Osteoblast (primary cell): ENCODE measurements at regions not wholly inside any gene's neighbourhood (a gene's known extent, or its start where the extent isn't known, plus 50 kb on each side); places are given as distances from the start of the nearest gene placed in this dataset.
A peak's percentile ranks its signal among the peaks of the same experiment; 100 is the strongest.

Experiments
- DNase-seq: peaks from one replicate; pipeline ENCODE4 v3.0.0; 2011; ENCODE audit warnings: low spot score, mixed read lengths; ENCODE audit not compliant: insufficient read length; ENCODE audit errors: missing footprints
- H2AFZ ChIP-seq: 2 replicates; pipeline ENCODE4 v1.6.0; 2011; ENCODE audit warnings: mild to moderate bottlenecking, low read length
- H3K27ac ChIP-seq: 2 replicates; pipeline ENCODE4 v1.5.1; 2011; ENCODE audit warnings: mild to moderate bottlenecking, low read depth, low read length, moderate library complexity
- H3K27me3 ChIP-seq: 2 replicates; pipeline ENCODE4 v1.6.0; 2012; ENCODE audit warnings: mild to moderate bottlenecking, control low read depth, inconsistent platforms, low read length, moderate library complexity; ENCODE audit not compliant: insufficient read depth
- H3K36me3 ChIP-seq: 2 replicates; pipeline ENCODE4 v1.5.1; 2011; ENCODE audit warnings: mild to moderate bottlenecking, low read length, control low read depth, moderate library complexity; ENCODE audit not compliant: insufficient read depth
- H3K4me1 ChIP-seq: 2 replicates; pipeline ENCODE4 v1.5.1; 2011; ENCODE audit warnings: mild to moderate bottlenecking, low read length, control low read depth, moderate library complexity; ENCODE audit not compliant: insufficient read depth
- H3K4me2 ChIP-seq: 2 replicates; pipeline ENCODE4 v1.6.0; 2011; ENCODE audit warnings: mild to moderate bottlenecking, low read length; ENCODE audit not compliant: insufficient read depth
- H3K4me3 ChIP-seq: fragments of 200-600 bp; sonication (generic); 3 replicates; pipeline ENCODE4 v1.5.1; 2012; ENCODE audit warnings: mild to moderate bottlenecking, low read length, inconsistent platforms; ENCODE audit not compliant: insufficient read depth
- H3K79me2 ChIP-seq: 2 replicates; pipeline ENCODE4 v1.6.0; 2012; ENCODE audit warnings: mild to moderate bottlenecking, low read length, control low read depth, inconsistent platforms; ENCODE audit not compliant: insufficient read depth
- H3K9me3 ChIP-seq: 2 replicates; pipeline ENCODE4 v1.5.1; 2011; ENCODE audit warnings: low read depth, low read length, control low read depth
- H4K20me1 ChIP-seq: 2 replicates; pipeline ENCODE4 v1.6.0; 2012; ENCODE audit warnings: mild to moderate bottlenecking, low read length, control low read depth; ENCODE audit not compliant: insufficient read depth
- CTCF ChIP-seq: IDR thresholded peaks from 2 replicates; pipeline ENCODE4 v1.5.1; 2011; ENCODE audit warnings: mild to moderate bottlenecking, low read depth, low read length, moderate library complexity; ENCODE audit errors: extremely low read depth

- Histone ChIP-seq H3K27me3 (no peaks in the 10 kb centered on the region), H3K36me3 (no peaks in the 10 kb centered on the region), H3K27ac (no peak overlapping the region), H3K4me1 (peaks cover 17% of the 10 kb centered on the region), H3K9me3 (no peaks in the 10 kb centered on the region), H3K4me3 (no peak overlapping the region), H4K20me1 (no peaks in the 10 kb centered on the region), H3K79me2 (no peaks in the 10 kb centered on the region), H3K4me2 (no peak overlapping the region), H2AFZ (no peak overlapping the region)
- DNase-seq, result no peak
- no peak for TF ChIP-seq CTCF
These were observed 700.9 kb upstream of the SLC35B3 start for GRCh38 chr6:9136141-9136822.

- Histone ChIP-seq H3K4me2 (no peak overlapping the region), H3K79me2 (no peaks in the 10 kb centered on the region), H3K27me3 (no peaks in the 10 kb centered on the region), H3K27ac (no peak overlapping the region), H3K4me1 (no peaks in the 10 kb centered on the region), H3K4me3 (no peak overlapping the region), H3K9me3 (no peaks in the 10 kb centered on the region), H2AFZ (no peak overlapping the region), H4K20me1 (no peaks in the 10 kb centered on the region), H3K36me3 (no peaks in the 10 kb centered on the region)
- no peak for DNase-seq
- TF ChIP-seq CTCF, result no peak
These were observed 696.3 kb upstream of the SLC35B3 start for GRCh38 chr6:9131616-9132015.

- H3K27me3 ChIP-seq, result no peaks in the 10 kb centered on the region
- no peaks in the 10 kb centered on the region for H3K79me2 ChIP-seq
- no peaks in the 10 kb centered on the region for H3K36me3 ChIP-seq
- H3K4me2 ChIP-seq, result no peak overlapping the region
- H4K20me1 ChIP-seq, result no peaks in the 10 kb centered on the region
- no peak overlapping the region for H3K27ac ChIP-seq
- no peak for TF ChIP-seq CTCF
- no peaks in the 10 kb centered on the region for H3K4me1 ChIP-seq
- no peaks in the 10 kb centered on the region for H3K9me3 ChIP-seq
- H3K4me3 ChIP-seq, result no peak overlapping the region
- H2AFZ ChIP-seq, result no peak overlapping the region
- peak; percentile 64 for DNase-seq
These were observed 695.9 kb upstream of the SLC35B3 start for GRCh38 chr6:9131201-9131600.

- Histone ChIP-seq H3K4me2 (no peak overlapping the region), H3K79me2 (no peaks in the 10 kb centered on the region), H3K36me3 (no peaks in the 10 kb centered on the region), H2AFZ (no peak overlapping the region), H3K27ac (no peak overlapping the region), H3K4me3 (no peak overlapping the region), H3K27me3 (no peaks in the 10 kb centered on the region), H3K9me3 (no peaks in the 10 kb centered on the region), H3K4me1 (no peaks in the 10 kb centered on the region), H4K20me1 (no peaks in the 10 kb centered on the region)
- no peak for TF ChIP-seq CTCF
- DNase-seq, result no peak
These were observed 693.6 kb upstream of the SLC35B3 start for GRCh38 chr6:9128970-9129369.
